A549 (cell line): ENCODE measurements at regions not wholly inside any gene's neighbourhood (a gene's known extent, or its start where the extent isn't known, plus 50 kb on each side); places are given as distances from the start of the nearest gene placed in this dataset.

Experiments
- ATAC-seq, 2 experiments: fragments of 200-7000 bp in 1 of 2; fragments of >200 bp in 1 of 2; cut with Nextera tagmentation in 1 of 2; cut with Tn5 transposase in 1 of 2; 3 replicates each; pipeline versions ENCODE4 v1.8.0 to v1.9.1; 2018 to 2020; ENCODE audit warnings: mild to moderate bottlenecking in 1 of 2, moderate library complexity in 1 of 2
- CTCF ChIA-PET: fragments of 300-600 bp; sonication (Branson Sonifier 250); formaldehyde crosslinking; extraction: SDS; loops from one replicate; lab custom pipeline; 2021; ENCODE audit warnings: antibody characterized with exemption, inconsistent platforms; lab: Yijun Ruan, JAX
- POLR2A ChIA-PET: fragments of 350-600 bp; formaldehyde crosslinking; extraction: SDS; loops from one replicate; lab custom pipeline; 2021; ENCODE audit warnings: antibody characterized with exemption, inconsistent platforms; lab: Yijun Ruan, JAX
- DNase-seq, 2 experiments: peaks; one replicate each; pipeline versions ENCODE4 v3.0.0 to v3.0.0-alpha.2; 2011 to 2016; ENCODE audit warnings: low read depth in 1 of 2, low spot score in 1 of 2
- FAIRE-seq: peaks from 2 replicates; lab custom pipeline; 2011; peaks lifted over from hg19 to GRCh38; lab: Jason Lieb, UNC
- H3K27ac ChIP-seq, 2 experiments: fragments of >200 bp; sonication (Bioruptor Twin); formaldehyde crosslinking; 3 replicates each; pipeline ENCODE4 v1.5.1; 2016 to 2017
- H3K4me1 ChIP-seq: fragments of >200 bp; sonication (Bioruptor Twin); formaldehyde crosslinking; 3 replicates; pipeline ENCODE4 v1.6.1; 2016
- H3K4me2 ChIP-seq: fragments of >200 bp; sonication (Bioruptor Twin); formaldehyde crosslinking; 3 replicates; pipeline ENCODE4 v1.6.1; 2016
- H3K4me3 ChIP-seq: fragments of >200 bp; sonication (Bioruptor Twin); formaldehyde crosslinking; 3 replicates; pipeline ENCODE4 v1.5.1; 2016
- H3K9me3 ChIP-seq: fragments of >200 bp; sonication (Bioruptor Twin); formaldehyde crosslinking; 3 replicates; pipeline ENCODE4 v1.6.1; 2016
- BCL3 ChIP-seq: fragments of >200 bp; sonication (Bioruptor Twin); formaldehyde crosslinking; IDR thresholded peaks from 3 replicates; pipeline ENCODE4 v1.6.1; 2016
- CEBPB ChIP-seq, 2 experiments: fragments of >200 bp in 1 of 2; sonication (Bioruptor Twin) in 1 of 2; formaldehyde crosslinking in 1 of 2; IDR thresholded peaks; 2 replicates each; pipeline ENCODE4 v1.6.1; 2012 to 2016
- CTCF ChIP-seq: fragments of >200 bp; sonication (Bioruptor Twin); formaldehyde crosslinking; IDR thresholded peaks from 3 replicates; pipeline ENCODE4 v1.5.1; 2016
- EHF ChIP-seq: fragments of 250-450 bp; sonication (Bioruptor Pico); IDR thresholded peaks from 2 replicates; pipeline ENCODE4 v1.5.0; 2020; ENCODE audit warnings: mild to moderate bottlenecking
- EHMT2 ChIP-seq: fragments of 200-600 bp; sonication (generic); IDR thresholded peaks from 2 replicates; pipeline ENCODE4 v1.6.1; 2016; ENCODE audit warnings: antibody characterized with exemption, low read depth, mild to moderate bottlenecking, moderate library complexity
- FOXS1 ChIP-seq: fragments of 250-450 bp; sonication (Bioruptor Pico); IDR thresholded peaks from 2 replicates; pipeline ENCODE4 v1.5.0; 2020; ENCODE audit warnings: mild to moderate bottlenecking, moderate library complexity
- HDAC2 ChIP-seq: fragments of 200-600 bp; sonication (generic); IDR thresholded peaks from 2 replicates; pipeline ENCODE4 v1.6.1; 2016
- HOXA7 ChIP-seq: fragments of 250-450 bp; sonication (Bioruptor Pico); IDR thresholded peaks from 2 replicates; pipeline ENCODE4 v1.5.0; 2020; ENCODE audit warnings: mild to moderate bottlenecking, moderate library complexity
- HOXB5 ChIP-seq: fragments of 250-450 bp; sonication (Bioruptor Pico); IDR thresholded peaks from 2 replicates; pipeline ENCODE4 v1.5.0; 2020; ENCODE audit warnings: mild to moderate bottlenecking, moderate library complexity
- KDM5A ChIP-seq: fragments of 200-600 bp; sonication (generic); IDR thresholded peaks from 2 replicates; pipeline ENCODE4 v1.6.1; 2016; ENCODE audit warnings: antibody characterized with exemption, mild to moderate bottlenecking
- MAX ChIP-seq: IDR thresholded peaks from 2 replicates; pipeline ENCODE4 v1.6.1; 2012
- MYC ChIP-seq: IDR thresholded peaks from 2 replicates; pipeline ENCODE4 v1.6.1; 2012; ENCODE audit warnings: mild to moderate bottlenecking, inconsistent platforms, low read length, improper control_type of control experiment, borderline replicate concordance
- RAD21 ChIP-seq, 2 experiments: fragments of >200 bp in 1 of 2; sonication (Bioruptor Twin) in 1 of 2; formaldehyde crosslinking in 1 of 2; IDR thresholded peaks in 1 of 2; conservative IDR thresholded peaks in 1 of 2; 2 replicates in 1 of 2; 3 replicates in 1 of 2; pipeline ENCODE4 v1.6.1; 2012 to 2018; ENCODE audit warnings: inconsistent platforms in 1 of 2
- REST ChIP-seq: fragments of 200-600 bp; sonication (generic); IDR thresholded peaks from 2 replicates; pipeline ENCODE4 v1.6.1; 2016; ENCODE audit warnings: antibody characterized with exemption, mild to moderate bottlenecking, moderate library complexity
- SMC3 ChIP-seq: fragments of >200 bp; sonication (Bioruptor Twin); formaldehyde crosslinking; IDR thresholded peaks from 3 replicates; pipeline ENCODE4 v1.6.1; 2018; ENCODE audit warnings: inconsistent platforms
- ZSCAN20 ChIP-seq: fragments of 250-450 bp; sonication (Bioruptor Pico); IDR thresholded peaks from 2 replicates; pipeline ENCODE4 v1.8.0; 2022; ENCODE audit warnings: mild to moderate bottlenecking, moderate library complexity
- whole genome bisulfite sequencing: methylation state at CpG from one replicate; pipeline ENCODE4 v1.1.6; 2017; ENCODE audit errors: missing lambda C conversion rate; 5-methylcytosine and 5-hydroxymethylcytosine counted together
- TF ChIP-seq, protein P1 (sequence below): fragments of 250-450 bp; sonication (Bioruptor Pico); IDR thresholded peaks from 2 replicates; pipeline ENCODE4 v1.5.0; 2021; ENCODE audit warnings: mild to moderate bottlenecking, moderate library complexity, borderline replicate concordance
- TF ChIP-seq, protein P2 (sequence below): fragments of 250-450 bp; sonication (Bioruptor Pico); IDR thresholded peaks from 2 replicates; pipeline ENCODE4 v1.5.0; 2020; ENCODE audit warnings: low read depth, mild to moderate bottlenecking, moderate library complexity

DNA sequence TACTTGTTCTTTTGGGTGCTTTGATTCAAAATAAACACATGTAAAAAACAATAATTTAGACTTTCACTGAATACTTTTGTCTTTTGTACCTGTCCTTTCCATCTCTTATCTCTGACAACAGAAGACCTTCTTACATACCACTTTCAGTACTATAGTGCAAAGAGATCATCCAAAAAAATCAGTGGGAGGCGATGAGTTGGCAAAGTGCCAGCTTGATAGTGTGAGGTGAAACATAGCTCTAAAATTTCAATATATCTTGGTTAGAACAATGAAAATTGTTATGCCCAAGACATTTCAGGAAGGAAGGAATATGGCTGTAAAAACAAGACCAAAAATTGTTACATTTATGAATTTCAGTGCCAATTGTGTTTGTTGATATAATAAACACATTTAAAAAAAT, 390.2 kb upstream of the COBL start:
- no peaks in the 10 kb centered on the region for H3K9me3 ChIP-seq
- DNase-seq, result no peak
- TF ChIP-seq MAX, result no peak
- TF ChIP-seq, all 56 proteins: peak for 0
- ChIA-PET POLR2A (no interaction called here), CTCF (no interaction called here)
- Histone ChIP-seq H3K4me1 (no peaks in the 10 kb centered on the region), H3K4me3 (no peak overlapping the region), H3K4me2 (no peak overlapping the region), H3K27ac (no peak overlapping the region)
- WGBS, result 0% methylated on average over 1 of the region's 1 CpG
- FAIRE-seq (no peak), ATAC-seq (no peak)

- FAIRE-seq (no peak), ATAC-seq (no peak), DNase-seq (no peak)
- 15% methylated on average over 3 of the region's 3 CpGs for WGBS
- Histone ChIP-seq H3K4me2 (no peak overlapping the region), H3K9me3 (no peaks in the 10 kb centered on the region), H3K4me3 (no peak overlapping the region), H3K4me1 (no peaks in the 10 kb centered on the region), H3K27ac (no peak overlapping the region)
- CTCF ChIA-PET, result no interaction called here
- no peak for TF ChIP-seq BCL3
- no peak for TF ChIP-seq CEBPB (IDR thresholded peaks at IDR 0.05)
- TF ChIP-seq RAD21 (conservative IDR thresholded peaks at IDR 0.05 in 1 of 2, IDR thresholded peaks at IDR 0.05 in 1 of 2), result no peak
- no peak for TF ChIP-seq SMC3
- TF ChIP-seq, protein P1, sequence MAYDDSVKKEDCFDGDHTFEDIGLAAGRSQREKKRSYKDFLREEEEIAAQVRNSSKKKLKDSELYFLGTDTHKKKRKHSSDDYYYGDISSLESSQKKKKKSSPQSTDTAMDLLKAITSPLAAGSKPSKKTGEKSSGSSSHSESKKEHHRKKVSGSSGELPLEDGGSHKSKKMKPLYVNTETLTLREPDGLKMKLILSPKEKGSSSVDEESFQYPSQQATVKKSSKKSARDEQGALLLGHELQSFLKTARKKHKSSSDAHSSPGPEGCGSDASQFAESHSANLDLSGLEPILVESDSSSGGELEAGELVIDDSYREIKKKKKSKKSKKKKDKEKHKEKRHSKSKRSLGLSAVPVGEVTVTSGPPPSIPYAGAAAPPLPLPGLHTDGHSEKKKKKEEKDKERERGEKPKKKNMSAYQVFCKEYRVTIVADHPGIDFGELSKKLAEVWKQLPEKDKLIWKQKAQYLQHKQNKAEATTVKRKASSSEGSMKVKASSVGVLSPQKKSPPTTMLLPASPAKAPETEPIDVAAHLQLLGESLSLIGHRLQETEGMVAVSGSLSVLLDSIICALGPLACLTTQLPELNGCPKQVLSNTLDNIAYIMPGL, result no peak
- TF ChIP-seq CTCF, result no peak
- no peak for TF ChIP-seq MYC
- TF ChIP-seq KDM5A, result no peak
- no peak for TF ChIP-seq EHF (CRISPR knock-in tag)
- TF ChIP-seq ZSCAN20 (CRISPR knock-in tag), result no peak
- no peak for TF ChIP-seq HOXA7 (CRISPR knock-in tag)
- no peak for TF ChIP-seq FOXS1 (CRISPR knock-in tag)
- no peak for TF ChIP-seq HOXB5
- TF ChIP-seq REST, result no peak
- TF ChIP-seq HDAC2, result no peak
- TF ChIP-seq EHMT2, result no peak
- TF ChIP-seq, protein P2, sequence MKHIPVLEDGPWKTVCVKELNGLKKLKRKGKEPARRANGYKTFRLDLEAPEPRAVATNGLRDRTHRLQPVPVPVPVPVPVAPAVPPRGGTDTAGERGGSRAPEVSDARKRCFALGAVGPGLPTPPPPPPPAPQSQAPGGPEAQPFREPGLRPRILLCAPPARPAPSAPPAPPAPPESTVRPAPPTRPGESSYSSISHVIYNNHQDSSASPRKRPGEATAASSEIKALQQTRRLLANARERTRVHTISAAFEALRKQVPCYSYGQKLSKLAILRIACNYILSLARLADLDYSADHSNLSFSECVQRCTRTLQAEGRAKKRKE (CRISPR knock-in tag), result no peak
- POLR2A ChIA-PET, result no interaction called here
Measured at GRCh38 chr7:51705701-51706100, 389.1 kb upstream of the COBL start.
